ENCODE measurements at regions not wholly inside any gene's neighbourhood (a gene's known extent, or its start where the extent isn't known, plus 50 kb on each side); places are given as distances from the start of the nearest gene placed in this dataset.

DNA sequence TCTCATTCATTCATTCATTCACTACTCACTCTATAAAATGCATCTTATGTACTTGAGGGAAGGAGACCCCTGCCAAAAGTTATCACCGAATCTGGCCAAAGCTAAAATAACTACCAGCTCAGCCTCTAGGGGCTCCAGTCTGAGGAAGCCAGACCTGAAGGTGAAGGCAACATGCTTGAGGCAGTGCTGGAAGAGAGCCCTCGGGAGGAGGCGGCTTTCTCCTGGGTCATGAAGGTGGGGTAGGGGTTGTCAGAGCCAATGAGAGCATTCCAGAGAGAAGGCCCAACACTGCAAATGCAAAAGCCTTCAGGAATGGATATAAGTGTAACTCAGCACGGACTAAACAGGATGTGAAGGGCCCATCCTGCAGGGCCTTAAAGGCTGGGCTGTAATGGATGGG is 62.4 kb downstream of the GSC start:
- H3K9me3 ChIP-seq (ENCODE audit: control insufficient read depth, insufficient read depth, low read length): no peaks in the 10 kb centered on the region
- no peak for TF ChIP-seq EZH2phosphoT487 (IDR thresholded peaks at IDR 0.05; ENCODE audit: borderline replicate concordance, low read length)
- TF ChIP-seq, protein P1, sequence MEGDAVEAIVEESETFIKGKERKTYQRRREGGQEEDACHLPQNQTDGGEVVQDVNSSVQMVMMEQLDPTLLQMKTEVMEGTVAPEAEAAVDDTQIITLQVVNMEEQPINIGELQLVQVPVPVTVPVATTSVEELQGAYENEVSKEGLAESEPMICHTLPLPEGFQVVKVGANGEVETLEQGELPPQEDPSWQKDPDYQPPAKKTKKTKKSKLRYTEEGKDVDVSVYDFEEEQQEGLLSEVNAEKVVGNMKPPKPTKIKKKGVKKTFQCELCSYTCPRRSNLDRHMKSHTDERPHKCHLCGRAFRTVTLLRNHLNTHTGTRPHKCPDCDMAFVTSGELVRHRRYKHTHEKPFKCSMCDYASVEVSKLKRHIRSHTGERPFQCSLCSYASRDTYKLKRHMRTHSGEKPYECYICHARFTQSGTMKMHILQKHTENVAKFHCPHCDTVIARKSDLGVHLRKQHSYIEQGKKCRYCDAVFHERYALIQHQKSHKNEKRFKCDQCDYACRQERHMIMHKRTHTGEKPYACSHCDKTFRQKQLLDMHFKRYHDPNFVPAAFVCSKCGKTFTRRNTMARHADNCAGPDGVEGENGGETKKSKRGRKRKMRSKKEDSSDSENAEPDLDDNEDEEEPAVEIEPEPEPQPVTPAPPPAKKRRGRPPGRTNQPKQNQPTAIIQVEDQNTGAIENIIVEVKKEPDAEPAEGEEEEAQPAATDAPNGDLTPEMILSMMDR (IDR thresholded peaks at IDR 0.05; ENCODE audit: low read depth, low read length, poor library complexity, severe bottlenecking): peak; percentile 15
- no peaks in the 10 kb centered on the region for H3K27me3 ChIP-seq (ENCODE audit: control insufficient read depth, low read length)
- no peaks in the 10 kb centered on the region for H3K79me2 ChIP-seq (ENCODE audit: control insufficient read depth, low read length)
- H4K20me1 ChIP-seq (ENCODE audit: control insufficient read depth, insufficient read depth, low read depth, low read length): no peaks in the 10 kb centered on the region
- no peaks in the 10 kb centered on the region for H3F3A ChIP-seq (ENCODE audit: control insufficient read depth, insufficient read depth)
- H3K9me2 ChIP-seq (replicated peaks; ENCODE audit: control insufficient read depth, low read length): no peaks in the 10 kb centered on the region
- H3K36me3 ChIP-seq (ENCODE audit: control insufficient read depth, low read length): no peaks in the 10 kb centered on the region
- no peak overlapping the region for H3K4me2 ChIP-seq (ENCODE audit: low read length)
- H3K4me3 ChIP-seq (ENCODE audit: low read length): no peak overlapping the region
- no peak overlapping the region for H3K27ac ChIP-seq (ENCODE audit: low read depth, low read length)
- no peaks in the 10 kb centered on the region for H3K4me1 ChIP-seq (ENCODE audit: control insufficient read depth, low read length)

DNA sequence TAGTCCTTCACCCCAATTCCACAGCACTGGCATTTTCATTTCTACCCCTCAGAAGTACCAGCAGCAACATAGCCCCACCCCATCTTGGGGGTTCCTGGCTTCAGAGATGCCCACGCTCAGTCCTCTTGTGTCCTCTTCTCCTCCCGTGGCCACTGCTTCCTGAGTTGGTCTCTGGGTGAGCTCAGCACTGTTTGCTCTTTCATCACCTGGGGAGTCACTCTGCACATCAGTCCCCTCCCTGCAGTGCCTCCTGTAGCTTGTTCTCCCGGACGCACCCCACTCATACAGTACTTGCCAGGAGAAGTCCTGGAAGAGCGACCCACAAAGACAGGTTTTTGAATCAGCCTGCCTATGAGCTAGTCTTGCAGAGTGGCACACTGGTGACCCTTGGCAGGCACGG is 63.8 kb downstream of the GSC start:
- Histone ChIP-seq H3K79me2 (ENCODE audit: control insufficient read depth, low read length) (no peaks in the 10 kb centered on the region), H3K4me2 (ENCODE audit: low read length) (no peak overlapping the region), H4K20me1 (ENCODE audit: control insufficient read depth, insufficient read depth, low read depth, low read length) (no peaks in the 10 kb centered on the region), H3F3A (ENCODE audit: control insufficient read depth, insufficient read depth) (no peaks in the 10 kb centered on the region), H3K9me2 (replicated peaks; ENCODE audit: control insufficient read depth, low read length) (no peaks in the 10 kb centered on the region), H3K27me3 (ENCODE audit: control insufficient read depth, low read length) (no peaks in the 10 kb centered on the region), H3K36me3 (ENCODE audit: control insufficient read depth, low read length) (no peaks in the 10 kb centered on the region), H3K27ac (ENCODE audit: low read depth, low read length) (no peak overlapping the region), H3K4me3 (ENCODE audit: low read length) (no peak overlapping the region), H3K9me3 (ENCODE audit: control insufficient read depth, insufficient read depth, low read length) (no peaks in the 10 kb centered on the region), H3K4me1 (ENCODE audit: control insufficient read depth, low read length) (no peaks in the 10 kb centered on the region)
- TF ChIP-seq, protein P1 (IDR thresholded peaks at IDR 0.05; ENCODE audit: low read depth, low read length, poor library complexity, severe bottlenecking): no peak
- TF ChIP-seq EZH2phosphoT487 (IDR thresholded peaks at IDR 0.05; ENCODE audit: borderline replicate concordance, low read length): no peak

DNA sequence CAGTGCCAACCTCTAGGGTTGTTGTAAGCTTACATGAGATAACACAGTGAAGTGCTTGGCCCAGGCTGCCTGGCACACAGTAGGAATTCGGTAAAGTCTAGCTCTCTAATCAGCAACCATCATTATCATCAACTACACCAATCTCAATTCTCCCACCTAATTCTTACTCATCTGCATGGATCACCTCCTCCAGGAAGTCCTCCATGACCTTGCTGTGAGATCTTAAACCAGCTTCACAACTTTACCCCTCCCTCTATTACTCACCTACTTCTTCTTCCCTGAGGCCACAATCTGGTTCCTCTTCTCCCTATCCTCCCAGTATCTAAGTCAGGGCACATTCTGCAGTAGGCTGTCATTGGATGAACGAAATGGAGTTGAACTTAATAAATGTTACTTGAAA is 67.3 kb downstream of the GSC start:
- Histone ChIP-seq H3K27me3 (ENCODE audit: control insufficient read depth, low read length) (no peaks in the 10 kb centered on the region), H3K36me3 (ENCODE audit: control insufficient read depth, low read length) (no peaks in the 10 kb centered on the region), H4K20me1 (ENCODE audit: control insufficient read depth, insufficient read depth, low read depth, low read length) (no peaks in the 10 kb centered on the region), H3K4me1 (ENCODE audit: control insufficient read depth, low read length) (no peaks in the 10 kb centered on the region), H3F3A (ENCODE audit: control insufficient read depth, insufficient read depth) (no peaks in the 10 kb centered on the region), H3K9me3 (ENCODE audit: control insufficient read depth, insufficient read depth, low read length) (no peaks in the 10 kb centered on the region), H3K27ac (ENCODE audit: low read depth, low read length) (no peak overlapping the region), H3K4me3 (ENCODE audit: low read length) (no peak overlapping the region), H3K4me2 (ENCODE audit: low read length) (no peak overlapping the region), H3K9me2 (replicated peaks; ENCODE audit: control insufficient read depth, low read length) (no peaks in the 10 kb centered on the region), H3K79me2 (ENCODE audit: control insufficient read depth, low read length) (no peaks in the 10 kb centered on the region)
- TF ChIP-seq, protein P1 (IDR thresholded peaks at IDR 0.05; ENCODE audit: low read depth, low read length, poor library complexity, severe bottlenecking): no peak
- no peak for TF ChIP-seq EZH2phosphoT487 (IDR thresholded peaks at IDR 0.05; ENCODE audit: borderline replicate concordance, low read length)
